Breast epithelium (tissue), 4 donors: ENCODE measurements at regions not wholly inside any gene's neighbourhood (a gene's known extent, or its start where the extent isn't known, plus 50 kb on each side); places are given as distances from the start of the nearest gene placed in this dataset.
"Not testable (repeated sequence)": the region's sequence is repeated elsewhere in the genome, so short reads cannot be mapped to it uniquely, and the experiment has no call there.

ENCODE experiments used
- DNase-seq, 2 donors: peaks; one replicate each; pipeline ENCODE4 v3.0.0-alpha.2; 2019; ENCODE audit warnings: low spot score in 2 of 2
- H3K27ac ChIP-seq, 2 donors: fragments of 200-600 bp; sonication (generic) in 1 of 2; one replicate each; pipeline ENCODE4 v1.5.1; 2016 to 2019; ENCODE audit warnings: mild to moderate bottlenecking in 1 of 2
- H3K27me3 ChIP-seq, 2 donors: fragments of 200-600 bp; sonication (generic) in 1 of 2; one replicate each; pipeline versions ENCODE4 v1.5.1 to v1.6.0; 2017 to 2019; ENCODE audit warnings: control low read depth in 1 of 2, mild to moderate bottlenecking in 1 of 2
- H3K36me3 ChIP-seq: fragments of 200-600 bp; one replicate; pipeline ENCODE4 v1.5.1; 2019
- H3K4me1 ChIP-seq, 2 donors: fragments of 200-600 bp; sonication (generic); one replicate each; pipeline ENCODE4 v1.5.1; 2016 to 2019; ENCODE audit warnings: control low read depth in 1 of 2
- H3K4me3 ChIP-seq, 3 donors: fragments of 200-600 bp; sonication (generic); 1 replicate in 2 of 3; 2 replicates in 1 of 3; pipeline ENCODE4 v1.5.1; 2016 to 2019; ENCODE audit warnings: mild to moderate bottlenecking in 3 of 3, moderate library complexity in 2 of 3
- H3K9me3 ChIP-seq, 2 donors: fragments of 200-600 bp; sonication (generic) in 1 of 2; one replicate each; pipeline ENCODE4 v1.5.1; 2016 to 2019; ENCODE audit warnings: control low read depth in 1 of 2
- CTCF ChIP-seq, 3 donors: fragments of 450-650 bp; IDR thresholded peaks; one replicate each; pipeline ENCODE4 v1.5.1; 2016 to 2017; ENCODE audit warnings: antibody characterized with exemption in 3 of 3, mild to moderate bottlenecking in 3 of 3, moderate library complexity in 3 of 3
- POLR2A ChIP-seq: fragments of 450-650 bp; IDR thresholded peaks from one replicate; pipeline ENCODE4 v1.6.1; 2016; ENCODE audit warnings: antibody characterized with exemption, mild to moderate bottlenecking, moderate library complexity
- POLR2AphosphoS5 ChIP-seq, 3 donors: sonication (generic); formaldehyde crosslinking; IDR thresholded peaks; one replicate each; pipeline ENCODE4 v1.6.1; 2017; ENCODE audit warnings: antibody characterized with exemption in 3 of 3
- intact Hi-C: fragments of 100-400 bp; cut with DNase I; formaldehyde crosslinking; loops from one replicate; pipeline ENCODE4 v1.15.1; 2023; ENCODE audit warnings: low total_unique reads

GRCh38 chr9:25010027-25010662, 464.4 kb upstream of the IZUMO3 start:
- DNase-seq, result no peak
- TF ChIP-seq POLR2A (no peak), POLR2AphosphoS5 (IDR thresholded peaks at IDR 0.05) (no peak), CTCF (IDR thresholded peaks at IDR 0.05) (no peak)
- no peak overlapping the region for H3K4me3 ChIP-seq
- H3K36me3 ChIP-seq, result no peaks in the 10 kb centered on the region
- intact Hi-C loops, result no loop called here
- H3K27ac ChIP-seq, result no peak overlapping the region
- H3K9me3 ChIP-seq, result no peaks in the 10 kb centered on the region
- H3K4me1 ChIP-seq, result no peaks in the 10 kb centered on the region
- no peaks in the 10 kb centered on the region for H3K27me3 ChIP-seq

- Histone ChIP-seq H3K27ac (no peak overlapping the region), H3K36me3 (no peaks in the 10 kb centered on the region), H3K4me1 (no peaks in the 10 kb centered on the region), H3K4me3 (no peak overlapping the region), H3K27me3 (no peaks in the 10 kb centered on the region), H3K9me3 (no peaks in the 10 kb centered on the region)
- intact Hi-C loops, result loop anchor here (1.0 kb wide), 1 partner anchor 8 kb away; no protein-coding TSS in a partner anchor
- DNase-seq, result no peak
- TF ChIP-seq POLR2AphosphoS5 (IDR thresholded peaks at IDR 0.05), result no peak
- TF ChIP-seq CTCF (IDR thresholded peaks at IDR 0.05), result no peak
- TF ChIP-seq POLR2A, result no peak
Measured at GRCh38 chr9:25003686-25004085, 458.0 kb upstream of the IZUMO3 start.

GRCh38 chr9:24986331-24986730, 440.6 kb upstream of the IZUMO3 start:
- Histone ChIP-seq H3K4me3 (no peak overlapping the region), H3K9me3 (no peaks in the 10 kb centered on the region), H3K36me3 (no peaks in the 10 kb centered on the region), H3K27me3 (no peaks in the 10 kb centered on the region), H3K4me1 (no peaks in the 10 kb centered on the region), H3K27ac (no peak overlapping the region)
- TF ChIP-seq POLR2AphosphoS5 (IDR thresholded peaks at IDR 0.05) (no peak), POLR2A (no peak), CTCF (IDR thresholded peaks at IDR 0.05) (no peak)
- intact Hi-C loops, result no loop called here
- DNase-seq, result no peak

GRCh38 chr9:24970780-24971179, 425.1 kb upstream of the IZUMO3 start:
- H3K36me3 ChIP-seq, H3K9me3 ChIP-seq, H3K27ac ChIP-seq, H3K4me3 ChIP-seq, DNase-seq, intact Hi-C loops, H3K4me1 ChIP-seq, H3K27me3 ChIP-seq: not testable (repeated sequence)

GRCh38 chr9:24961762-24962161, 416.1 kb upstream of the IZUMO3 start:
- TF ChIP-seq POLR2A (no peak), POLR2AphosphoS5 (IDR thresholded peaks at IDR 0.05) (no peak), CTCF (IDR thresholded peaks at IDR 0.05) (no peak)
- Histone ChIP-seq H3K9me3 (no peaks in the 10 kb centered on the region), H3K27ac (no peak overlapping the region), H3K4me1 (no peaks in the 10 kb centered on the region), H3K27me3 (no peaks in the 10 kb centered on the region), H3K4me3 (no peak overlapping the region), H3K36me3 (no peaks in the 10 kb centered on the region)
- intact Hi-C loops, result no loop called here
- no peak for DNase-seq

- intact Hi-C loops, result no loop called here
- TF ChIP-seq CTCF (IDR thresholded peaks at IDR 0.05) (no peak), POLR2AphosphoS5 (IDR thresholded peaks at IDR 0.05) (no peak), POLR2A (no peak)
- no peak for DNase-seq
Measured at GRCh38 chr9:24953070-24953469, 407.4 kb upstream of the IZUMO3 start.

More at GRCh38 chr9:24953070-24953469, 407.4 kb upstream of the IZUMO3 start:
- no peak overlapping the region for H3K4me3 ChIP-seq
- H3K27ac ChIP-seq, result no peak overlapping the region
- no peaks in the 10 kb centered on the region for H3K9me3 ChIP-seq
- H3K4me1 ChIP-seq, result no peaks in the 10 kb centered on the region
- H3K36me3 ChIP-seq, result no peaks in the 10 kb centered on the region
- no peaks in the 10 kb centered on the region for H3K27me3 ChIP-seq
